SW 1271 (cell line): ENCODE measurements at regions not wholly inside any gene's neighbourhood (a gene's known extent, or its start where the extent isn't known, plus 50 kb on each side); places are given as distances from the start of the nearest gene placed in this dataset.

Experiments used
- DNase-seq, 2 experiments: peaks; one replicate each; lab custom pipeline; 2025; lab: John Stamatoyannopoulos, UW

DNA sequence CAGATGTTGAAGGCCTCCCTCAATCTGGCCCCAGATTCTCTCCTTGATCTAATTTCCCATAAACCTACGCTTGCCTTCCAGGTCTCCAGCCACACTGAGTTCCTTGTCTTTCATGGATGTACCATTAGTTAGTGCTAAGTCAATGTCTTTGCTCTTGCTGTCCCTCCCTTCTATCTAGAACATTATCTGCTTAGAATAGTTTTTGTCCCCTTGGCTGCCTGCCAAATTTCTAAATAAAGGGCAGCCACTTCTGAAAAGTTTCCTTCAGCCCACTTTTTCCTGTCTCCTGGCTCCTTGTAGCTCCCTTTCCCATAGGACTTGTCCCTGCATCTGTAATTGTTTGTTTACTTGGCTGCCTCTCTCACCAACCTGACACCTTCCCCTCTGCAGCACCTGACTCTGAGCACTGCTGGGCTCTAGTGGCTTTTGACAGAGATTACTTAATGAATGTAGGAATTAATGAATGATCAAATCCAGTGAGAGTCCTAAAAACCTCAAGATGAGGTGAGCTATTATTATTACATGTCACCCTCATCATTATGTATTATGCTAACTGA is 58.3 kb downstream of the CXCL12 start:
- DNase-seq = no peak

DNA sequence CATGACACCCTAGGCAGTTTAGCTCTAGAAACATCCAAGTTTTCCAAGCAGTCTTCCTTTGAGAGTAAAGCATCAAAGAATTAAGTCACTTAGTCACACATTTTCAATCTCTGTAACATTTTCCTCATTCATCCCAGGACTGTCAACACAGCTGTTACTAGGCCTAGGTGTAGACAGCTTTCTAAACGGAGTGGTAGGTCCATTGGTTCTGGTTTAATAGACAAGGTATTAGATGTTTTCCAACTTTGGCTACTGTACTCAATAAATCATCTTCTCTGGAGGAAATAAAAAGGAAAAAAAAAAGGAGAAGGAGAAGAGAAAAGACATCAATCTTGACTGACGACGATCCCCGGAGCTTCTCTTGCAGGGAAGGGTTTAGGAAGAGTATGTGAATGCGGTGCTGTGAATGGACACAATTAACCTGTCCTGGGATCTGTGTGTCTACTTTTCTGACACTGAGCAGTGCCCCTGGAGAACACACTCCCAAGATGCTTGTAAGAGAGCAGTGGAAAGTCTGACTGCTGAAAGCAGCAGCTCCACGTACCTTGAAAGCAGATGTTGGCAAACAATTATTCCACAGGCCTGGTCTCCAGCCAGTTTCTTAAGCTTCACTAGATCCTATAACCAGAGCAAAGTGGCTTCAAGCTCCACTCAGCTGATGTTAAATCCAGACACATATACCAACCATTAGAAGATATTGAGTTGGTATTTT is 59.1 kb downstream of the CXCL12 start:
- no peak for DNase-seq

DNA sequence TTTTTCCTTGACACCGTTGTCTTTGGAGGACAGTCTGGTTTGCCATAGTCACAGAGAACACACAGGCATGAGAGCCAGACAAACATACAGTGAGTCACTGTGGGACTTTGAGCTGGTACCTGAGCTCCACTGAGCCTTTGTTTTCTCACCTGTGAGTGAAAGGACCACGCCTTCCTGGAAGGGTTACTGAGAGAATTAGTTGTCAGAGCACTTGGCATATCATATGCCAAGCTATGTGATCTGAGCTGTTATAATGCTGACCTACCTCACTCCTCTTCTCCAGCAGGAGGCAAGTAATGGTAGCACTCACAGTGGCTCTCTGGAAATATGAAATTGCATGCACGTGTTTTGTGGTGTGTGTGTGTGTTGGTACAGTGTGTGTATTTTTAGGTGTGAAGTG is 59.7 kb downstream of the CXCL12 start:
- DNase-seq = no peak

DNA sequence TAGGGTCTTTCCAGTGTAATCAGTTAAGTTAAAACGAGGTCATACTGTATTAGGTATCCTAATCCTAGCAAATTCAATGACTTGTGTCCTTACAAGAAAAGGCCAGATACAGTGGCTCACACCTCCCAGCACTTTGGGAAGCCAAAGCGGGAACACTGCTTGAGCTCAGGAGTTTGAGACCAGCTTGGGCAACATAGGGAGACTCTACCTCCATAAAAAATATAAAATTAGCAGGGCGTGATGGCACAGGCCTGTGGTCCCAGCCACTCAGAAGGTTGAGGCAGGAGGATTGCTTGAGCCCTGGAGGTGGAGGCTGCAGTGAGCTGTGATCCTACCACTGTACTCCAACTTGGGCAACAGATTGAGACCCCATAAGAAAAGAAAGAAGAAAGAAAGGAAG is 61.1 kb downstream of the CXCL12 start:
- no peak for DNase-seq

DNA sequence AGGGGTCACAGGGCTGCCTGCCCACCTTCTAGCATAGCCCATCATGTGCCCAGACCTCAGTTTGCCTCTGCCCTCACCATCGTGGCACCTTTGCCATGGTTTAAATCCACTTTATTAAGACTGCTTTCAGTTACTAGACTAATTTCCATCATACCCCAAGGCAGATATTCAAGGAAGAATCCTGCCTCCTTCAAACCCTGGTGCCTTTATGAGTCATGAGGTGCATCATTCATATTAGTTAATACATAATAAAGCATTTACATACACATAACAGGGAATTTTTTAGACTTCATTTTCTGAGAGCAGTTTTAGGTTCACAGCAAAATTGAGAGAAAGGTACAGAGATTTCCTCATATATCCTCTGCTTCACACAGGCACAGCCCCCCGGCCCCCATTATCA is 62.8 kb downstream of the CXCL12 start:
- no peak for DNase-seq

DNA sequence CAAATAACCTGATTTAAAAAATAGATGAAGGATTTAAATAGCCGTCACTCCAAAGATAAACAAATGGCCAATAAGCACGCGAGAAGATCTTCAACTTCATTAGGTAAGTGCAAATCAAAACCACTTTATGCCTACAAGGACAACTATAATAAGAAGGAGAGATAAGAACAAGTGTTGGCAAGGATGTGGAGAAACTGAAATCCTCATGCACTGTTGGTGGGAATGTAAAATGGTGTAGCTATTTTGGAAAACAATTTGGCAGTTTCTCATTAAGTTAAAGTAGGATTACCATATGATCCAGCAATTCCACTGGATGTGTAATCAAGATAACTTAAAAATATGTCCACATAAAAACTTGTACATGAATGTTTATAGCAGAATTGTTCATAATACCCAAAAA is 64.1 kb downstream of the CXCL12 start:
- DNase-seq = no peak

DNA sequence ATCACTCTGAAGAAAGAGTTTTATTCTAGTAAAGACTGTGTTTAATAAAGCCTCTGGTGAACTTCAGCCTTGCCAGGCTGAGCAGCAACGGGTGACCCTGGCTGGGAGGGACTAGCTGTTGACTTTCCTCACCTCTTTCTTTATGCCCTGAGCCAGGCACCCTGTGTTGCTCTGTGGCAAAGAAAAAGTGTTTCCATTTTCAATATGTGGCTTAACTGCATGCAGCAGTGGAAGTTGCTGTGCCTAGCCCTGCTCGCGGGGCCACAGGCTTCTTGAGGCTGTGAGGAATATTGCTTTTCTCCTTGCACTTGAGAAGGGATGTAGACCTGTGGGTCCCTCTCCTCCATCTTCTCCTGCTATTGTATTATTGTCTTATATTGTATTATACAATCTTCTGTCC is 67.0 kb downstream of the CXCL12 start:
- DNase-seq = no peak

DNA sequence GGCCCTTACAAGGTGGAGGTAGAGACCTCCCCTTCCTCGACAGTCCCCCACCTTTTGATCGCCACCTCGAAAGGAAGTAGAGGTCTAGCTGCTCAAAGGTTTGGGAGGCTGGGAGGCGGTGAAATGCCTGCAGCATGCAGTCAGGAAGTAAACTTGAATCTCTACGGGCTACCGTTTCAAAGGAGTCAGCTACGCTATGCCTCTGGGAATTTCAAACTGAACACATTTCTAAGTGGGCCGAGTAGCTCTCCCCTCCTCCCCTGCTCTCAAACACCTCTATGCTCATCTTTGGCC is 68.0 kb downstream of the CXCL12 start:
- no peak for DNase-seq

DNA sequence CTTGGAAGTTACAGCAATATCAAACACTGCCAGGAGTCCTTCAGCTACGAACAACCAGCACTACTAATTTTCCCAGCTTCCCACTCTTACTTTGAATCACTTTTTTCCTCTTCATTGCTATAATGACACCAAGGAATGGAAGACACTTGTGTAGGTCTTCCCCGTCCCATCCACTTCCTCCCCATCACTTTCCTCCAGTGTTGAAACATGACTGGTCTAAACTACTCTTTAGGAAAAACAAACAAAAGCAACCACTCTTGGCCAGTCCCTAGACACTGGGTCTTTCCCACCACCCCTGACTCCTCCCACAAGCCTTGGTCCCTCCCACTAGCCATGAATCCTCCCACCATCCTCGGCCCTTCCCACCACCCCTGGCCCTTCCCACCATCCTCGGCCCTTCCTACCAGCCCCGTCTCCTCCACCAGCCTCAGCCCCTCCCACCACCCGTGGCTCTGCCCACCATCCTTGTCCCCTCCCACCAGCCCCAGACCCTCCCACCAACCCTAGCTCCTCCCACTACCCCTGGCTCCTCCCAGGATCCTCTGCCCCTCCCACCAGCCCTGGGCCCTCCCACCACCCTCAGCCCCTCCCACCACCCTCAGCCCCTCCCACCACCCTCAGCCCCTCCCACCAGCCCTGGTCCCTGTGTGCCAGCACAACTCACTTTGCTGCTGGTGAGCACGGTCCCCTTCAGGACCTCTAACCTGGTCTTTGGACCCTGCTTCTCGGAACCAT is 68.5 kb downstream of the CXCL12 start:
- no peak for DNase-seq

DNA sequence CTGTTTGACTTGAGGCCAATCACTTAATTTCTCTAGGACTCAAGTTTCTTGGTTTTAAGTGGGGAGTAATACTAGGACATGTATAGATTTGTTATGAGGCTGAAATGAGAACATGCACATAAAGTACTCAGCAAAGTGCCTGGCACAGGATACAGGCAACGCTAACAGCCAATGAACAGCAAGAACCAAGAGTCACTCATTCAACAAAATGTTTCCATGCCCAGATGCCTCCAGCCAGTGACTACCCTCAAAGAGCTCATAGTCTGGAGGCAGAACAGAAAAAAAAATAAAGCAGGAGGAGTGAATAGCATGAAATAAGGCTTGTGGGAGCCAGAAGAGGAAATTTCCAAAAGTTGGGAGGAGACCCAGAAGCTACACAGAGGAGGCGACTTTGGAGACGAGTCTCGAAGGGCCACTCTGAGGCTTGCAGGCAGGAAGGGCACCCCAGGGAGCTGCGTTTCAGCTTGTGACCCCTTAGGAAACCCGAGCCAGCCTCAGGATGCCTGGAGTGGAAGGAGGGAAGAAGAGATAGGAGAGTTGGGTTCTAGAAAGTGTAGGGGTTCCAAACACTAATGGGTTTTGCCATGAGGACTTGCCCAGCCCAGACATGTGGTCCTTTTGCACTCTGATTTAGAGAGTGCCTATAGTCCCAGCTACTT is 70.0 kb downstream of the CXCL12 start:
- no peak for DNase-seq

DNA sequence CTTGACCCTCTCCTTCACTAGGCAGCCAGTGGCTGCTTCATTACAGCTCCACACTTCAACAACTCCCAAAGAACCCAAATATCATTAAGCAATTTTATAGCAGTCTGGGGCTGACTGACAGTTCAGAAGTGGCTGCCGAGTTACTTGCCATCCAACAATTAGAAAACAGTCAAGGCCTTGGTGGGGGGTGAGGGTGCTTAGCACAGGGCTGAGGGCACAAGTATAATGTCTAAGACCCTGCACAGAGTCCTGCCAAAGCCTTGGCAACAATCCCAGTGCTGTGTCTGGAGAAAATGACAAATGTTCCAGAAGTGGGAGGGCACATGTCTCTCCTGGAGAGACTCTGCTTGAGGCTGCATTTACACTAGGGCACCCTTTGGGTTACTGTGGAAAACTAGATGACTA is 71.1 kb downstream of the CXCL12 start:
- DNase-seq = no peak

DNA sequence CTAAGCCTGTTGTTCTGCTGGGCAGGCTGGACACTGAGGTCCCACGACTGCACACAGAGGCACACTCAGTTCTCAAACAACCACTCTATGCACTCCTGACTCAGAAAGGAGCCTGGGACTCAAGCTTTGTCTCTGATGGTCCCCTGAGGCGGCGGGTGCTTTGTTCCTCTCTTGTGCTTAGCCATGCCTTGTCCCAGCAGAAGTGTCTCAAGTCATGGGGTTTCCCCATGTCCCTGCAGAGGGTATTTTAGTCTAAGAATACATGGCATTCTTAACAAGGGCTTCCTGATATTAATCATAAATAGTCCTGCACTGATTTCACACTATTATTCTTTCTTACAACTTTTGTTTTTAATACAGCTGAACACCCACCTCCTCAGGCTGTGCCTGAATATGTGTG is 72.5 kb downstream of the CXCL12 start:
- DNase-seq = no peak

DNA sequence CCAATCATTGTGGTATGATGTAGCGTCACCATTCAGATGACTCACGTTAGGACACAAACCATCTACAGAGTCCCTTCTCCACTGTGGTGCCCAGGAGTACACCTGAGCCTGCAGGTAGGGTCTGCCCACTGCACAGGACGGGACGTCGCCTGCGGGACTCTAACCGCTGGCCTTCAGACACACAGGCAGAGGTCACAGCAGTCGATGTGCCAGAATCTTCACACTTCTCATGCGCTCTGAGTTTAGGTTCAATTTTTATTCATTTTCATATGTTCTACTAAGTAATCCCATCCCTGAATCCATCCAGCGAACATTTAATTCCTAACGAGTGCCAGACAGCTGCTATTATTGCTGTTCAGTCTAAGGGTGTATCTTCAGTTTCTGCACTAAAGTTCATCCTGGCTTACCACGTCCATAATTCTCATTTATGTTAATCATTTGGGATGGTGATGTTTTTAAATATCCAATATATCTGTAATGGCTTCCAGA is 73.3 kb downstream of the CXCL12 start:
- DNase-seq = no peak

DNA sequence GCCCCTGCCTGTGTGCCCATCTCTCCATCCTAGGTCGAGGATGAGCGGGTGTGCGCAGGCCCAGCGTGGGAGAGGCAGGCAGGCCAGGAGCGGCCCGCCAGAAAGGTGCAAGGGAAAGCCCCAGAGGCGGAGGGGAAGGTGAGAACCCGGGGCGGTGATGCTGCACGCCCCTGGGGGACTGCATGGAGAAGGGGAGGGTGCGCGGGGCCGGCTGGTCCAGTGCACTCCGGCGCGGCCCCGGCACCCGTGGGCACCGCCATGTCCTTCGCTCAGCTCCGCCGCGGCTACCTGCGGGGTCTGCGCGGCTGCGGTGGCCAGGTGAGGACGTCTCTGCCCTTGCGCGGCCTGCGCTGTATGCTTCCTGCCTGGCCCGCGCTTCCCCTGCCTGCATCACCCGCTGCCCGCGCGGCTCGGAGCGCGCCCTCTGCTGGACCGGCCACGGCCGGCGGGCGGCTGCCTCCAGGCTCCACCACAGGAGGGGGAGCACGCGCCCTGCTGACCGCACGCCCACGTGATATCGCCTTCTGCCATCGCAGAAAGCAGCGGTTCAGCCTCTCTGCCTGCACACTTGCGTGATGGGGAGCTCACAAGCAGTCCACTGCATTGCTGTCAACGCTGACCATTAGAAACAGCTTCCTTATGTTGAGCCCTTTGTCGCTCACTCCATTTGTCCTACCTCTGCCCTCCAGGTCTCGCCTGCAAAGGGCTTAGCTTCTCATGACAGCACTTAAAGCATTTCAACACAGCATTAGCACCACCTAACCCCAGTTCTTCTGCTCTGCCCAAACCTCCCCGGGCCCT is 73.9 kb downstream of the CXCL12 start:
- peak in 1 of 2 experiments; percentile 28 for DNase-seq

DNA sequence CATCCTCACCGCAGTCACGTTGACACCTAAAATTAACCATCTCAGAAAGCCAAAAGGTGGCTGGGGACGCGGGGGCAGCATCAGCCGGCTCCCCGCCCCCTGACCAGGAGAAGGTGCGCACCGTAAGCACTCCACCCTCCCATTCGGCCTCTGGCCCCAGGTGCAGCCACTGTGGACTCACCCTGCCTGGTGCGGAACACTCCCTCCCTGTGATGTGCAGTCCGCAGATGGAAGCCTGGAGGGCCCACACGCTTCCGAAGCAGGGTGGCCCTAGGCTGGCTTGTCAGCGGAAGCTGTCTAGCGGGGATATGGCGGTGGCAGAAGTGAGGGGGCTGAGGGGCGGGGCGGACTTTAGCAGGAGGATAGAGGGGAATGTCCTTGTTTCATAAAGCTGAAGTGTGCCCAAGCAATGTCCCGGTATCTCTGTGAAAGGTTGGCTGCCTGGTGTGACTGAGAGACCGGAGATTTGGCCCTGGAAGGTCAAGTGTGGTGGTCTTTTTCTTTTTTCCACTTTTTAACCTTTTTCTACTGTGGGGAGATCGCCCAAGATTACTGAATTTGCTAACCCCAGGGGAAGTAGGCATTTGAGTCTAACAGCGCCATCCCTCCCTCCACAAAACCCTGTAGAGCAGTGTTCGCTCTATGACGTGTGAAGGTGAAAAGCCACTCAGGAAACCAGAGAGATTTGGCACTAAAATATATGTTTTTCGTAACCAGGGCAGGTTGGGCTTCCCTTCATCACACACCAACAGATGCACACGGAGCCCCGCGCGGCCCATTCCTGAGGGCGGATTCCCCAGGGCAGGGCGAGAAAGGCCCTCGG is 74.7 kb downstream of the CXCL12 start:
- DNase-seq = no peak

DNA sequence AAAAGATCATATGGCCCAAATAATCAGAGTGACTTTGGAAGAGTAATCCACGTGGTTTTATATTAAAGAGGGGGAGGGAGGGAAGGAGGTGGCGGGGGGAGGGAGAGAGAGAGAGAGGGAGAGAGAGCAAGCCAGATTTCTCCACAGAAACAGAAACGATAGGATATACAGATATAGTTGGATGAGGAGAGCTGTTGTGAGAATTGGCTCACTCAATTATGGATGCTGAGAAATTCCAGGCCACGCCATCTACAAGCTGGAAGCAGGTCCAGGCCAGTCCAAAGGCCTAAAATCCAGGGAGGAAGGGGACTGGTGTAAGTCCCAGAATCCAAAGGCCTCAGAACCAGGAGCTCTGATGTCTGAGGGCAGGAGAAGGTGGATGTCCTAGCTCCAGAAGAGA is 75.5 kb downstream of the CXCL12 start:
- DNase-seq = no peak

DNA sequence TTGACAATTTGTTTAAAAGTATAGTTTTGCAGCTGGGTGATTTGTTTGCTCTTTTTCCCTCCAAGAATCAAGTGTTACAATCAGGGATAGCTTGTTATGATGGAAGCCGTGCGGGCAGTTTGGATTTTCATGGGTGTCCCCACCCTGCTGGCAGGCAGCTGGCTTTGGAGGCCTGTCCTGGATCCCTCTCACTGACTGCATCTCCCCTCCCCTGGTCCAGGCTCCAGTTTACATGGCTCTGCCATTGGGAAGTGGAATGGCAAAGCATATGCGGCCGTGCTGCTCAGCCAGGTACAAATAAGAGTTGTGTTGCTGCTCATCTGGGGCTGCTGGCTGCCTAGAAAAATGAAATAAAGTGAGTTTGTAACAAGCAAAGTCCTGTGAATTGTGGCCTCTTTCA is 76.0 kb downstream of the CXCL12 start:
- DNase-seq = no peak

DNA sequence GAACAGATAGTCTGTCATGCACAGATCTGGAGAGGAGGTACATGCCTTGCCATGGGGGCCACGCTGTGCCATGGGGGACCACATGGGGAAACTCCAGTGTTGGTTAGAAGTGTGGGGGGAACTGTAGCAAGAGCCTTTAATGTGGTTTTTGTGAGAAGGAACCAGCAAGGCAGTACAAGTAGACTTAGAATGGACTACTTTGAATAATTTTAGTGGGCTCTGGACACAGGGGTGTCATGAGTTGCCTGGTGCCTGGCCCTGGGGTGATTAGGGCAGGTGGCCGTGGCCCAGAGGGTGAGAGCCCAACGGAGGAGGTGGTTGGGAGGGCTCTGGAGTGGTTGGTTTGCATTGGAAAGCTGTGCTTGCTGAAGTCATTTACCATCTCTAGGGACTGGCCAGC is 77.2 kb downstream of the CXCL12 start:
- no peak for DNase-seq

DNA sequence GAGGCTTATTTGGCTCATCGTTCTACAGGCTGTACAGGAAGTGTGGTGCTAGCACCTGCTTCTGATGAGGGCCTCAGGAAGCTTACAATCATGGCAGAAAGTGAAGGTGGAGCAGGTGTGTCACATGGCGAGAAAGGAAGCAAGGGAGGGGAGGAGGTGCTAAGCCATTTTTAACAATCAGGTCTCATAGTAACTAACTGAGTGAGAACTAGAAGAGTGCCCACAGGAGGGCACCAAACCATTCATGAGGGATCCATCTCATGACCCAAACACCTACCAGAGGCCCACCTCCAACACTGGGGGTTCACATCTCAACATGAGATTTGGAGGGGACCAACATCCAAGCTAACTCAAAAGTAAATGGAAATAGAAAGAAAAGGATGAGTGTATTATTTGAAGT is 78.1 kb downstream of the CXCL12 start:
- DNase-seq = peak in 1 of 2 experiments; percentile 1

DNA sequence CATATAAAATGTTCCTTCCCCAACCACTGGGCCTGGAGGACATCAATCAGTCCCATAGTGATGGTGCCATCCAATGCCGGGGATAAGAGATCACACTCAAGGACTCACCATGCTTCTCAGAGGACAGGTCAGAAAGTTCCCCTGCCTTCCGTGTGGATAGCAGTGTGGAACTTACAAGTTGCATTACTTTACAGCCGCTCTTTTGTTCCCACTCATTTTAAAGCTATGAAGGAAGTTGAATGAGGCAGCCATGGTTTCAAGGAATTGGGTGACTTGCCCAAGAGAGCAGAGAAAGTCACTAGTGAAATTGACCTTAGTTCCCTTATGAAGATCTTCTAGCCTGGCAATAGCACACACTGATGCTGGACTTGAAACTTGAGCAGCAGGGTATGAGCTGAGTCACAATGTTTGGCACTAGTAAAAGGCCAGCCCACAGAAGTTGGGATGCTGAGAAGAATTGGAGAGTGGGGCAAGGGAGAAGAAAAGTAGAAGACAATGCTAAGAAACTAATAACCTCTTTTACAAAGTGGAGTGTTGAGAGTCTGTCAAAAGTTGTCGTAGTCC is 78.7 kb downstream of the CXCL12 start:
- no peak for DNase-seq

DNA sequence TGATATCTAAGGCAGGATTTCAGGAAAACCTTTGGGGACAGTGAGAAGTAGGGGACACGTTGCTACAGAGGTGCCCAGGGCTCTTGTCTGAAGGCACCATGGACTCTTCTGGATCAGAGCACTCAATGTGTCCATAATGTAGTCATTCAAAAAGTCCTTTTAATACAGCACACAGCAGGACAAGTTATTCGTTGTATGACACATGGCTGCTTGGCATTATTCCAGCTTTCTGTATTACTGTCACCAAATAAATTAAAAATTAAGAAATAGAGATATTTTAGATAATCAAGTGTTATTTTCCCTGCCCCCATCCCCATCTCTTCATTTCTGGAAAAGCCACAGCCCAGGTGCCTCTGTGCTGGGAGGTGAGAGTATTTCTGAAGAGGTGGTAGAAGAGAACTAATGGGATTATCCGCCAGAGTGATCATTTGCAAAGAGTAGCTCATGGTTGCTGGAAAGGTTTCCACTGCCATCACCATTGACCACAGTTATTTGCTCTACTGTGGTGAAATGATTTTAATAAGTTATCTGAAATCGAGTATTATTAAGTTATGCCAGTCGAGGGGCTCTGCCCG is 83.0 kb downstream of the CXCL12 start:
- DNase-seq = no peak
